GM12872 (cell line): ENCODE measurements at regions not wholly inside any gene's neighbourhood (a gene's known extent, or its start where the extent isn't known, plus 50 kb on each side); places are given as distances from the start of the nearest gene placed in this dataset.

ENCODE experiments used
- TF ChIP-seq, protein P1 (sequence below): IDR thresholded peaks from 3 replicates; pipeline ENCODE4 v1.5.1; 2011; ENCODE audit warnings: low read depth, mild to moderate bottlenecking, low read length, moderate library complexity; ENCODE audit not compliant: insufficient read depth

DNA sequence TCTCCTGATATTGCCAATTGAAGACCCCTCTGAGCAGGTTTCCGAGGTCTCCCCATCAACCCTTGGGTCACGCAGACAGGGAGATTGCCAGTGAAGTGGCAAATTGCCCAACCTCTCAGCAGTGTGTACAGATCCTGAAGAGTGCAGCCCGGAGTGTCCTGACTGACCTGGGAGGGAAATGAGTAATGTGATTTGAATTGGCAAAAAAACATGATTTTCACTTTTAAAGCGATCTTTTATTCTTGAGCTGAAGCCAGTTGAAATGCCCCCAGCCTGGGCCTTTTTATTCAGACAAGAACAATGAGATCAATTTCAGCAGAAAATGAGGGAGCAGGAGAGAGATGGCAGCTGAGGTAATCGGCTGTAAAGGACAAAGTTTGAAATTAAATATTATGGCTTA, 401.8 kb downstream of the RAPGEF2 start:
- TF ChIP-seq, protein P1, sequence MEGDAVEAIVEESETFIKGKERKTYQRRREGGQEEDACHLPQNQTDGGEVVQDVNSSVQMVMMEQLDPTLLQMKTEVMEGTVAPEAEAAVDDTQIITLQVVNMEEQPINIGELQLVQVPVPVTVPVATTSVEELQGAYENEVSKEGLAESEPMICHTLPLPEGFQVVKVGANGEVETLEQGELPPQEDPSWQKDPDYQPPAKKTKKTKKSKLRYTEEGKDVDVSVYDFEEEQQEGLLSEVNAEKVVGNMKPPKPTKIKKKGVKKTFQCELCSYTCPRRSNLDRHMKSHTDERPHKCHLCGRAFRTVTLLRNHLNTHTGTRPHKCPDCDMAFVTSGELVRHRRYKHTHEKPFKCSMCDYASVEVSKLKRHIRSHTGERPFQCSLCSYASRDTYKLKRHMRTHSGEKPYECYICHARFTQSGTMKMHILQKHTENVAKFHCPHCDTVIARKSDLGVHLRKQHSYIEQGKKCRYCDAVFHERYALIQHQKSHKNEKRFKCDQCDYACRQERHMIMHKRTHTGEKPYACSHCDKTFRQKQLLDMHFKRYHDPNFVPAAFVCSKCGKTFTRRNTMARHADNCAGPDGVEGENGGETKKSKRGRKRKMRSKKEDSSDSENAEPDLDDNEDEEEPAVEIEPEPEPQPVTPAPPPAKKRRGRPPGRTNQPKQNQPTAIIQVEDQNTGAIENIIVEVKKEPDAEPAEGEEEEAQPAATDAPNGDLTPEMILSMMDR, result no peak

DNA sequence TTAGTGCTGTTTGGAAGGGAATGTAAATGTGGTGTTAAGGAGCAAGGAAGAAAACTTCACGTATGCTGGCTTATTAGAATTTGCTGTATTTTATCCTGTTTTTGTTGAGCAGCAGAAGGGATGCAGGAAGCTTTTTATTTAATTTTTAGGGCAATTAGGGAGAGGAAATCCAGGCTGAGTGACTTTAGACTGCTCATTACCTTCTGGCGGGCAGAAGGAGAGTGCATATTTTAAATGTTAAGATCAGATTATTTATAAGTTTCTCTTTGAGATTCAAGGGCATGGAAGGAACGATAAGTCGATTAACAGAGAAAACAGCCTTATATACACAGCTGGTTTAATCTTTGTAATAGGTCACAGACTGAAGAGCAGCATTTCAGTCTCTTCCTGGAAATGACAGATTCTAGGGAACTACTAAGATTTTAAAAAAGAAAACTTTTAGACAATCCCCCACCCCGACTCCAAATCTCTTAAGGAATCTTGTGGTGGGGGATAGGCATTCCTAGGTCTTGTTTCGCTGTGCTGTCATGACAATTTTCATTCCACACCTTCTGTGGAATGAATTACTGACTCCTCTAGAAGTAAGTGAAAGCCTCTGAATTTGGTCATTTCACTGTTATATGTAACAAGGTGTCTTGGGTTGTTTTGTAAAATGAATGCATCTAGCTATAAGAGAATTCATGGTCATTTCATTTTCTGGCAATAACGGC, 402.5 kb downstream of the RAPGEF2 start:
- TF ChIP-seq, protein P1, result no peak

DNA sequence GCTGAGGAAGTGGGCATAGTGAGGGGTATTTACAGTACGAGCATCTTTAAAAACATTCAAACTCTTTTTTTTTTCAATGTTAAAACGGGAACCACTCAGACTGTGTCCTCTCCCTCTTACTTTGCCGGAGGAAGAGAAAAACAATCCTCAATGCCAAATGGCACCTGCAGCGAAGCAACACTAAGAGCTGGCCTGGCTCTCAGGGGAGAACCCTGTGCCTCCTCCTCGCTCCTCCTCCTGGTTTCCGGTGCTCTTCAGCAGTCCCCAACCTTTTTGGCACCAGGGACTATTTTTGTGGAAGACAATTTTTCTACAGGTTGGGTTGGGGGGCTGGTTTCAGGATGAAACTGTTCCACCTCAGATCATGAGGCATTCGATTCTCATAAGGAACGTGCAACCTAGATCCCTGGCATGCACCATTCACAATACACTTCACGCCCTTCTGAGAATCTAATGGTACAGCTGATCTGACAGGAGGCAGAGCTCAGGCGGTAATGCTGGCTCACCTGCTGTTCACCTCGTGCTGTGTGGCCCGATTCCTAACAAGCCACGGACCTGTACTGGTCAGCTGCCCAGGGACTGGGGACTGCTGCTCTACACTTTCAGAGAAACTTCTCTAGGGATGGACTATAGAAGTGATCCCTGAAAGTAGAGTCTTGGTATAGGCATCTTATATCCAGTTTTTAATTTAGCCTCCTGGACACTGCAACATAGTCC, 404.1 kb downstream of the RAPGEF2 start:
- TF ChIP-seq, protein P1, result no peak

DNA sequence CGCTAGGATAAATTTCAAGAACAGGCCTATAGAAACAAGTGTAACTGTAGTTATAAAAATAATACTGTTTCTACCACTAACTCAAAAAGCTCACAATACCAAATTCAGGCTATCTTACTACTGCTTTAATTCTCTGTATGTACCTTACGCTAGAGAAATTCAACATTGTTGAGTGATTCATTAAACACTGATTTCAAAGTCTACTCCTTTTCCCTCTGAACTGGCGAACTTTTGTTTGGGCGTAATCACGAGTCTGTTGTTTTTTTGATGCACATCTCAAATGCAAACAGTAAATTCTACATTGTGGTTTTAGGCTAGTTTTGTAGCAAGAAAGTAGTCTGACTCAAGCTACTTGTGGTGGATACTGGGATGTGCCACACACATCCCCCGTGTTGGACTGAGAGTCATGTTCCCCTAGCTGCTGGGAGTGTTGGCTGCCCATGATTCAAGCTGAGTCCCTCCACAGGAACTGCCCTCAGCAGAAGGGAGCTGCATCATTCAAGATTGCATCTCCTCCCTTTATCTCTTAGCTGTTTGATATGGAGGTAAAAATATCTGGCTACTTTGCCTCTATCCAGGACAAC, 406.1 kb downstream of the RAPGEF2 start:
- TF ChIP-seq, protein P1, result no peak

DNA sequence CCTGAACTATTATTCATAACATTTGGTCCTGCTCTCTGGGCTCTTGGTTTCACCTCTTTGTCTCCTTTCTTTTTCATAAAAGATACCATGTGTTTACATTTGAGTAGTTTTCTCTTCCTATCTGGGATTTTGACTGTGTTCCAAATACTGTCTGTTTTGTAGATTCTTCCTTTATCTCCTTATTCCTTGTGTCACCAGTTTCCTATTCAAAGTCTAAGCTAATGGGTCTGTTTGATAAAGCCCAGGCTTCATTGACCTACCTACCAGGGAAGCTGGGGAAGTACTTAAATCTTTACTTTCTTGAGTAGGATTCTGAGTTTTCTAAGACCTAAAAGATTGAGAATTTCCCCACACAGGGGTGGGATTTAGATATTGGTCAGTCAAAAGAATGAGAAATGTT, 409.5 kb downstream of the RAPGEF2 start:
- TF ChIP-seq, protein P1, result no peak

DNA sequence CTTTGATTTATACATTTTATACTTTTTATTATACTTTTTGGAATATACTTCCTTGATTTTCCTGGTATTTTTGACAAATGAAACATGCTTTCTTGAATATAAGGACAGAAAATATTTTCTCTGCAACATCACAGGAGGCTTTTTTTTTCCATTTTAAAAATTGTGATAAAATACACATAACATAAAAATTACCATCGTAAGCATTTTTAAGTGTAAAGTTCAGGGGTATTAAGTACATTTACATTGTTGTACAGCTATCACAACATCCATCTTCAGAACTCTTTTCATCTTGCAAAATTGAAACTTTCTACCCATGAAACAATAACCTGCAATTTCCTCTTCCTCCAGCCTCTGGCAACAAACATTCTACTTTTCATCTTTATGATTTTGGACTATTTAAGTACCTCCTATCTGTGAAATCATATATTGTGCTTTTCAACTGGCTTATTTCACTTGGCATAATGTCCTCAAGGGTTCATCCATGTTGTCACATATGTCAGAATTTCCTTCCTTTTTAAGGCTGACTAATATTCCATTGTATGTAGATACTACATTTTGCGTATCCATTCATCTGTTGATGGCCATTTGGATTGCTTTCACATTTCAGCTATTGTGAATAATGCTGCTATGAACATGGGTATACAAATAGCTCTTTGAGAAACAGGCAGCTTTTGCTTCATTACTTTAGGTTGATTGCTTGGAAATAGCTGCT, 412.6 kb downstream of the RAPGEF2 start:
- TF ChIP-seq, protein P1, result no peak

DNA sequence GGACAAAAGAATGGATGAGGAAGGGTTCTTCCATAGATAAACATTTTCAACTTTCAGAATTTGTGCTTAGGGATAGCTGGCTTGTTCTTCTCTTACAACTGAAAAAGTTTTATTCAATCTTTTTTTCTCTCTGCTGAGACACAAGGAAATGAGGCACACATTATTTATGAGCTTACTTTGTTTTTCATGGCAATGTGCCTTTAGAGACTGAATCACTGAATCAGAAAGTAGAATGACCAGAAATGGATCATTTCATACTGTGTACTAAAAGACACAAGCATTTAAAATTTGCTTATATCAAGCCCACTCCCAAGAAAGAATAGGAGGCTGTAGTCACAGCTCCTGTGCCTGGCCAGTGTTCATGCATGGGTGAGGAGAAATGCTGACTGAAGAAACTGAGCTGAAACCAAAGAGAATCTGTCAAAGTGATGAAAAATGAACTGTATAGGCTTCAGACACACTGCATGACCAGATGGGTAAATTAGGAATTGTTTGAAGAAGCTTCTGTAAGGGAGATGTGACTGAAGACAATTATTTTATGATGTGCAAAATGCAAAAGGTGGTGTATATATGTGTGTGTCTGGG, 413.8 kb downstream of the RAPGEF2 start:
- TF ChIP-seq, protein P1, result no peak
